GM21390 (cell line): ENCODE measurements at regions not wholly inside any gene's neighbourhood (a gene's known extent, or its start where the extent isn't known, plus 50 kb on each side); places are given as distances from the start of the nearest gene placed in this dataset.
"Not testable (repeated sequence)": the region's sequence is repeated elsewhere in the genome, so short reads cannot be mapped to it uniquely, and the experiment has no call there.

ENCODE experiments used
- ATAC-seq: cut with Tn5 transposase; IDR thresholded peaks from one replicate; pipeline ENCODE4 v1.9.1; 2021; ENCODE audit not compliant: unreplicated experiment

- not testable (repeated sequence) for ATAC-seq
Observed at GRCh38 chr7:113176180-113176579, 57.8 kb upstream of the SMIM30 start.

- no peak for ATAC-seq
Observed at GRCh38 chr7:113175525-113176104, 57.3 kb upstream of the SMIM30 start.

- ATAC-seq = no peak
Observed at GRCh38 chr7:113172726-113173125, 54.4 kb upstream of the SMIM30 start.

- ATAC-seq = no peak
Observed at GRCh38 chr7:113170591-113170990, 52.2 kb upstream of the SMIM30 start.
